EH (cell line): ENCODE measurements at regions not wholly inside any gene's neighbourhood (a gene's known extent, or its start where the extent isn't known, plus 50 kb on each side); places are given as distances from the start of the nearest gene placed in this dataset.

ENCODE experiments used
- DNase-seq: peaks from one replicate; pipeline ENCODE4 v3.0.0-alpha.2; 2015; ENCODE audit warnings: low read depth

- peak; percentile 28 for DNase-seq
Measured at GRCh38 chr7:131183611-131184119, 144.0 kb upstream of the MKLN1 start.

- no peak for DNase-seq
Measured at GRCh38 chr7:131186816-131187215, 140.9 kb upstream of the MKLN1 start.

GRCh38 chr7:131188367-131189339, 139.0 kb upstream of the MKLN1 start:
- DNase-seq, result peak; percentile 99

GRCh38 chr7:131189488-131189887, 138.2 kb upstream of the MKLN1 start:
- no peak for DNase-seq

GRCh38 chr7:131190146-131190545, 137.5 kb upstream of the MKLN1 start:
- DNase-seq, result no peak

GRCh38 chr7:131190581-131190980, 137.1 kb upstream of the MKLN1 start:
- DNase-seq, result no peak

- no peak for DNase-seq
Measured at GRCh38 chr7:131194070-131194865, 133.4 kb upstream of the MKLN1 start.

GRCh38 chr7:131196803-131197202, 130.9 kb upstream of the MKLN1 start:
- DNase-seq, result peak; percentile 57

- DNase-seq, result peak; percentile 86
Measured at GRCh38 chr7:131197920-131198615, 129.6 kb upstream of the MKLN1 start.

- DNase-seq, result no peak
Measured at GRCh38 chr7:131202451-131202850, 125.2 kb upstream of the MKLN1 start.

GRCh38 chr7:131203291-131203976, 124.2 kb upstream of the MKLN1 start:
- DNase-seq, result no peak

- DNase-seq, result no peak
Measured at GRCh38 chr7:131208777-131209176, 118.9 kb upstream of the MKLN1 start.

GRCh38 chr7:131210618-131211017, 117.1 kb upstream of the MKLN1 start:
- DNase-seq, result no peak

GRCh38 chr7:131211500-131211899, 116.2 kb upstream of the MKLN1 start:
- no peak for DNase-seq

- DNase-seq, result peak; percentile 56
Measured at GRCh38 chr7:131212114-131212513, 115.6 kb upstream of the MKLN1 start.

- no peak for DNase-seq
Measured at GRCh38 chr7:131218727-131219128, 108.9 kb upstream of the MKLN1 start.

GRCh38 chr7:131219312-131220041, 108.2 kb upstream of the MKLN1 start:
- DNase-seq, result no peak

GRCh38 chr7:131221061-131221460, 106.6 kb upstream of the MKLN1 start:
- DNase-seq, result no peak

- DNase-seq, result no peak
Measured at GRCh38 chr7:131222171-131222570, 105.5 kb upstream of the MKLN1 start.

GRCh38 chr7:131223151-131223550, 104.5 kb upstream of the MKLN1 start:
- DNase-seq, result no peak

- DNase-seq, result peak; percentile 26
Measured at GRCh38 chr7:131224996-131225395, 102.7 kb upstream of the MKLN1 start.
